ENCODE measurements at regions not wholly inside any gene's neighbourhood (a gene's known extent, or its start where the extent isn't known, plus 50 kb on each side); places are given as distances from the start of the nearest gene placed in this dataset.
A peak's percentile ranks its signal among the peaks of the same experiment; 100 is the strongest.
"Not testable (repeated sequence)": the region's sequence is repeated elsewhere in the genome, so short reads cannot be mapped to it uniquely, and the experiment has no call there.

DNA sequence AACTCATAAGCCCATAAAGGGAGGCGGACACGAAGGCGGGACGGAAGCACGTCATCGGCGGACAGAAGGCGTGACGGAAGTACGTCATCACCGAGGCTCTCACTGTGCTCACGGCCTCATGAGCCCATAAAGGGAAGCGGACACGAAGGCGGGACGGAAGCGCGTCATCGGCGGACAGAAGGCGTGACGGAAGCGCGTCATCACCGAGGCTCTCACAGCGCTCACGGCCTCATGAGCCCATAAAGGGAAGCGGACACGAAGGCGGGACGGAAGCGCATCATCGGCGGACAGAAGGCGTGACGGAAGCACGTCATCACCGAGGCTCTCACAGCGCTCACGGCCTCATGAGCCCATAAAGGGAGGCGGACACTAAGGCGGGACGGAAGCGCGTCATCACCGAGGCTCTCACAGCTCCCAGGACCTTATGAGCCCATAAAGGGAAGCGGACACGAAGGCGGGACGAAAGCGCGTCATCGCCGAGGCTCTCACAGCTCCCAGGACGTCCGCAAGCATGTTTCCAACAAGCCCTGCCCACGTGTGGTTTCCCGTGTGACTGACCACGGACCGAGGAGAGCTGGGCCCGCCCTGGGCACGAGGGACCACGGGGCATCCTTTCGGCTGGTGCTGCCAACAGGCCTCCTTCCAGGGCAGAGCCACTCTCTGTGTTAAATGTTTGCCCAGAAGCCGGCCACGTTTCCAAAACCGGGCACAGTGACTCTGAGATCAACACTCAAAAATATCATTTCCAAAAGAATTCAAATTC lies 182.7 kb upstream of the SALL3 start:
- H3K27me3 Mint-ChIP-seq: peaks cover 8% of the 10 kb centered on the region
- ATAC-seq (no peak), DNase-seq (no peak)
- no peaks in the 10 kb centered on the region for H3K9me3 ChIP-seq (ENCODE audit: control insufficient read depth, low read length, poor library complexity, severe bottlenecking)
- H3K4me3 Mint-ChIP-seq: no peak overlapping the region
- no peak overlapping the region for H3K27ac Mint-ChIP-seq
- no peaks in the 10 kb centered on the region for H3K36me3 Mint-ChIP-seq (ENCODE audit: low read depth)
- H3K4me1 Mint-ChIP-seq: no peaks in the 10 kb centered on the region

DNA sequence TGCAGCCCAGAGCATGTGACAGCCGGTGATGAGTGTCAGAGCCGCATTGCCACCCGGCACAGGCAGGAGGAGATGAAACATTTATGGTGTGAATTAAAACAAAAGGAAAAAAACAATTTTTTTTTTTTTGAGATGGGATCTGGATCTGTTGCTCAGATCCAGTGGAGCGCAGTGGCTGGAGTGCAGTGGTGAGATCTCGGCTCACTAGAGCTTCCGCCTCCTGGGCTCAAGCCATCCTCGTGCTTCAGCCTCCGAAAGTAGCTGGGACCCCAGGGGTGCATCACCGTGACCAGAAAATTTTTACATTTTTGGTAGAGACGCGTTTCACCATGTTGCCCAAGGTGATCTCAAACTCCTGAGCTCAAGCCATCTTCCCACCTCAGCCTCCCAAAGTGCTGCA lies 182.1 kb upstream of the SALL3 start:
- no peaks in the 10 kb centered on the region for H3K36me3 Mint-ChIP-seq (ENCODE audit: low read depth)
- H3K27ac Mint-ChIP-seq: no peak overlapping the region
- H3K4me1 Mint-ChIP-seq: no peaks in the 10 kb centered on the region
- H3K9me3 ChIP-seq (ENCODE audit: control insufficient read depth, low read length, poor library complexity, severe bottlenecking): no peaks in the 10 kb centered on the region
- DNase-seq: no peak
- H3K4me3 Mint-ChIP-seq: no peak overlapping the region
- H3K27me3 Mint-ChIP-seq: peaks cover 6% of the 10 kb centered on the region
- no peak for ATAC-seq

DNA sequence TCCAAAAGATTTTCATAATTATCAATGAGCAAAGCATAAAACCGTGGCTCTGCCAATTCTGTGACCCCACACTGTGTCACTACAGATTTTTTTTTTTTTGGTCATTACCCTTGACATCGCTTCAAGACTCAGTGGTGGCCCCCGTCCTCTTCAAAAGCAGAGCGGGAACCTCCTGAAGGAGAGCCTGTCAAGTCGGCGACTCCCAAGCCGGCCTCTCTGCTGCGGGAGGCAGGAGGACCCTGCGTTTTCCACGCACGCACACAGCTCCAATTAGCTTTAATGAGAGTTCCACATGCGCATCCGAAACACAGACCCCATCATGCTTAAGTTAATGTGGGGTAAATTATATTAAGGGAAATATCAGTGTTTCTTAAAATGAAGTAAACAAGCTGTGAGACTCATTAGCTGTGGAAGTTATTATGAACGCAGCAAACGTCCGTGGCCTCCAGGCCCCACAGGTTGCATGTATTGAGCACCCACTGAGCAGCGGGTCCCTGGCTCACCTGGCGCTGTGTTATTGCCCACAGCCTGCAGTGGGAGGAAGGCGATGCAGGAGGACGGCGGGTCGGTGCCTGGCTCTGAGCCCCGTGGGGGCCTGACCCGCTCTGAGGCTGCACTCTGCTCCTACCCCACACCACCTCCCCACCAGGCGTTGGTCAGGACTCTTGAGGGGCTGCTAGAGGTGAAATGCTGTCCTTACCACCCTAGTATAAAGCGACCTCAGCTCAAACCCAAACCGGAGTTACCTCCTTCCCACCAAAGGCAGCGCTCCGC lies 181.0 kb upstream of the SALL3 start:
- no peaks in the 10 kb centered on the region for H3K36me3 Mint-ChIP-seq (ENCODE audit: low read depth)
- DNase-seq (no peak), ATAC-seq (no peak)
- no peaks in the 10 kb centered on the region for H3K27me3 Mint-ChIP-seq
- no peak overlapping the region for H3K4me3 Mint-ChIP-seq
- no peaks in the 10 kb centered on the region for H3K9me3 ChIP-seq (ENCODE audit: control insufficient read depth, low read length, poor library complexity, severe bottlenecking)
- H3K27ac Mint-ChIP-seq: no peak overlapping the region
- no peaks in the 10 kb centered on the region for H3K4me1 Mint-ChIP-seq

DNA sequence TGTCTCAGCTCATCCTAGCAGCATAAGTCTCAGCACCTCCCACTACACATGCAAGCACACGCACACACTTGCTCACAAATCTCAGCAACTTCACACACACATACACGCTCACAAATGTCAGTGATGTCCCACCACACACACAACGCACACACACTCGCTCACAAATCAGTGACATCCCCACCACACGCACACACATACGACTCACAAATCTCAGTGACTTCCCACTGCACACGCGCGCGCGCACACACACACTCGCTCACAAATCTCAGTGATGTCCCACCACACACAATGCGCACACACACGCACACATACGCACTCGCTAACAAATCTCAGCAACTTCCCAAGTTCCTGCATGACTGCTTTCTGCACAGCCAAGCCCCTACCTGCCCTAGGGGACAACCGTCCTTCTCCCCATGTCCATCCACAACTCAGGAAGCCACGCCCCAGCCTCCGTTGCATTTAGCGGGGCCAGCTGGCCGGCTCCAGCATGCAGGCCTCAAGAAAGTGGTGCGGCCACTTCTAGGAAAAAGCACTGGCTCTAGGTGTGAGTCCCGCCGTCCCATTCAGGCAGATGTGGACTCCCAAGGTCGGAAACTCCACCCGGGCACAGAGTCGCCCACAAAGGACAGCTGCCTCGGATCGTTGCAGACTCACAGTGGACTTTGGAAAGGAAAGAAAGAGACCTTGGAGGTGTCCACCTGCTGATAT lies 180.1 kb upstream of the SALL3 start:
- H3K4me1 Mint-ChIP-seq: no peaks in the 10 kb centered on the region
- peak overlapping the region; percentile 2 for H3K4me3 Mint-ChIP-seq
- H3K9me3 ChIP-seq (ENCODE audit: control insufficient read depth, low read length, poor library complexity, severe bottlenecking): no peaks in the 10 kb centered on the region
- no peak for DNase-seq
- no peaks in the 10 kb centered on the region for H3K27me3 Mint-ChIP-seq
- ATAC-seq: no peak
- H3K36me3 Mint-ChIP-seq (ENCODE audit: low read depth): no peaks in the 10 kb centered on the region
- H3K27ac Mint-ChIP-seq: no peak overlapping the region

DNA sequence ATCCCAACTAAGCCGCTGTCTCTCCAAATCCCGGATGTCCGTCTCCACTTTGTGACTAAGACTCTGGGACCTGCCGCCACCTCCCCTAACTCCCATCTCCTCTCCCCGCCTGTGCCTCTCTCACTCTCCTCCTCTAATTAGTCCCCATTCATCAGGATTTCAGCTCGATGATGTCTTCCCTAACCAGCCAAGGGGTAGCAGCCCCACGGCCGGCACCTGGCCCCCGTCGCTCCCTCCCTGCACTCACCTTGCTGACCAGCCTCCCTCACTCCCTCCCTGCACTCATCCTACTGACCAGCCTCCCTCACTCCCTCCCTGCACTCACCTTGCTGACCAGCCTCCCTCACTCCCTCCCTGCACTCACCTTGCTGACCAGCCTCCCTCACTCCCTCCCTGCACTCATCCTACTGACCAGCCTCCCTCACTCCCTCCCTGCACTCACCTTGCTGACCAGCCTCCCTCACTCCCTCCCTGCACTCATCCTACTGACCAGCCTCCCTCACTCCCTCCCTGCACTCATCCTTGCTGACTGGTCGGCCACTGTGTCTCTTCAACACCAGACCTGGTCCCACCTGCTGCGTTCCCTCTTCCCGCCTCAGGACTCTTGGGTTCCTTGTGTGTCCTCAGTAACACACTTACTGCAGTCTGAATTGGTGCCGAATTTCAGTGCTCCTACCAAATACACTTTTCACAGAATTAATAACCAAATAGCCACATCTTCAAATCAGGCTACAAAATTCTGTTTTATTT lies 179.3 kb upstream of the SALL3 start:
- H3K4me3 Mint-ChIP-seq; ATAC-seq; DNase-seq; H3K9me3 ChIP-seq (ENCODE audit: control insufficient read depth, low read length, poor library complexity, severe bottlenecking); H3K36me3 Mint-ChIP-seq (ENCODE audit: low read depth); H3K27me3 Mint-ChIP-seq; H3K4me1 Mint-ChIP-seq; H3K27ac Mint-ChIP-seq: not testable (repeated sequence)

DNA sequence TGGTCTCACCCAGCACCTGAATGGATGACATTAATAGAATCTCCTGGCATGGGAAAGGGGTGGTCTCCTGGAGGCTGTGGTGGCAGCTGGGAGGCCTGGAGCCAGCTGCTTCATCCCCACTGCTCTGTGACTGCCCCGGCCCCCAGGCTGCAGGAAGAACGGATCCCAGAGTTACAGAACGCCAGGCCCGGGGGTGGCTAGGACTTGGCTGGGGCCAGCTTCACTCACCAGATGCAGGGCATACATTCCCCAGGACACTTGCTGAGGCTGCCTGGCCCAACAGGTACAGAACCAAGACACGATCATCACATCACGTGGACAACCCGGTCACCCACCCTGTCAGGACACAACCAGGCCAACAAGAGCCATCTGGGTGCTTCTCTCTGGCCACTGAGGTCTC lies 178.6 kb upstream of the SALL3 start:
- no peaks in the 10 kb centered on the region for H3K36me3 Mint-ChIP-seq (ENCODE audit: low read depth)

DNA sequence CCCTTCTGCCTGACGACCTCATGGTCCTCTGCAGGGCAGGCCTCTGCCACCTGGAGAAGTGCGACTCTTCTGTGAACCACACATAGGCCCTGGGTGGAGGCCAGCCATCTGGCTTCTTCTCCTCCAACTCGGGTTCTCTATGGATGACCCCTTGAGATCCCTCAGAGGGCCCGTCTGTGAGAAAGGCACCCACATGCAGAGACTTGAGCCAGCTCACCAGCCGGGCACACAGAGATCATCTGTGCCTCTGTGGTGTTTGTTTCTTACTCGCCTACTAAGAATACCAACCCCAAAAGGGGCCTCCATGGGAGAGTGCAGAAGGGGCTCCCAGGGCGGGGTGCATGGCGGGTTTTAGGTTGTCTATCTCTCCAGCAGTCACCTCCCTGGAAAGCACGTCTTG lies 176.5 kb upstream of the SALL3 start:
- ATAC-seq: no peak
- no peaks in the 10 kb centered on the region for H3K36me3 Mint-ChIP-seq (ENCODE audit: low read depth)
- H3K4me3 Mint-ChIP-seq: no peak overlapping the region
- no peaks in the 10 kb centered on the region for H3K4me1 Mint-ChIP-seq
- no peaks in the 10 kb centered on the region for H3K9me3 ChIP-seq (ENCODE audit: control insufficient read depth, low read length, poor library complexity, severe bottlenecking)
- H3K27ac Mint-ChIP-seq: no peak overlapping the region
- peaks cover 16% of the 10 kb centered on the region for H3K27me3 Mint-ChIP-seq
- DNase-seq: no peak

More for the DNA sequence above, 178.6 kb upstream of the SALL3 start:
- Mint-ChIP-seq H3K27me3 (peaks cover 8% of the 10 kb centered on the region), H3K27ac (no peak overlapping the region), H3K4me1 (no peaks in the 10 kb centered on the region), H3K4me3 (no peak overlapping the region)
- H3K9me3 ChIP-seq (ENCODE audit: control insufficient read depth, low read length, poor library complexity, severe bottlenecking): no peaks in the 10 kb centered on the region
- DNase-seq (no peak), ATAC-seq (no peak)

DNA sequence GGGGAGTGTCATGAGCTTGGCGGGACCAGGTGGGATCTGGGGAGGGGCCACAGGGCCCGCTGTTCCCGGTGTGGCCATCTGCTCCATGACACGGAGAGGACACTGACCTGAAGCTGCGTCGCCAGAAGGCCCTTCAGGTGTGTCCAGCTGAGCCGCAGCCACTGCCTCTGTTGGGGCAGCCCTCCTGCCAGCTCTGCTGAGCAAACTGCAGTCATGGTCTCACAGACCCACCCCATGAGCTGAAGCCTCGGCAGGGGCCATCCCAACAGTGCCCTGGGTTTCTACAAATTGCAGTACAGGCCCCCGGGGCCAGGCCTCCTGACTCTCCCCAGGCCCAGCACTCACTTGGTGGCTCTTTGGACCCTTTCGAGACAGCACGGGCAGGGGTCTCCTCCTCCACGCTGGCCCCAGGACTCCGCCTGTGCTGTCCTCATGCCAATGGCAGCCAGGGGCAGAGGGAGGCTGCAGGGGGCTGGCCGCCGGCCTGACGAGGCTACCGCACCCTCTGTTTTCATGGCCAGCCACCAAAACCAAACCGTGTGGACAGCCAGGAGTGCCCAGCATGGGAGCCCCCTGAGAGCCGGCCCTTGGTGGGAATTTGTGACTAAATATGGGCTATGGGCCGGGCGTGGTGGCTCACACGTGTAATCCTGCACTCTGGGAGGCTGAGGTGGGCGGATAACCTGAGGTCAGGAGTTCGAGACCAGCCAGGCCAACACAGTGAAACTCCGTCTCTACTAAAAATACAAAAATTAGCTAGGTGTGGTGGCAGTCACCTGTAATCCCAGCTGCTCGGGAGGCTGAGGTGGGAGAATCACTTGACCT lies 175.2 kb upstream of the SALL3 start:
- no peak for ATAC-seq
- H3K27ac Mint-ChIP-seq: no peak overlapping the region

DNA sequence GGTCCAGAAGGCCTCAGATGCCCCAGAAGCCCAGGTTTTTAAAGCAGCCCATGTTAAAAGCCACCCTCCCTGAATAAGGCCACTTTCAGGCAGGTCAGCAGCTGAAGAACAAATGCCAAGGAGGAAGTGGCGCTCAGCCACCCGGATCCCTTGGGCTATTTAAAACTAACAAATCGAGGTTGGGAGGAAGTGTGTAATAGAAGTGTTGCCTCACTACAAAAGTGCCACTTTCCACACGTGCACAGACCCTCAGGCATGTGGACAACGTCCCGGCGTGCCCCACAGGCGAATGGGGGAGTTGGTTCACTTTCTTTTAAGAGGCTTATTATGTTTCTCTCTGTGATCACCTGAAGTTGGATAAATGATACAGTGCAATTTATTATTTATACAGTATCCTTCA lies 173.8 kb upstream of the SALL3 start:
- ATAC-seq: no peak
- Mint-ChIP-seq H3K36me3 (ENCODE audit: low read depth) (no peaks in the 10 kb centered on the region), H3K4me3 (no peak overlapping the region), H3K27me3 (peaks cover 16% of the 10 kb centered on the region), H3K27ac (no peak overlapping the region), H3K4me1 (no peaks in the 10 kb centered on the region)
- no peak for DNase-seq
- no peaks in the 10 kb centered on the region for H3K9me3 ChIP-seq (ENCODE audit: control insufficient read depth, low read length, poor library complexity, severe bottlenecking)

More for the DNA sequence above, 175.2 kb upstream of the SALL3 start:
- Mint-ChIP-seq H3K36me3 (ENCODE audit: low read depth) (no peaks in the 10 kb centered on the region), H3K4me1 (no peaks in the 10 kb centered on the region), H3K27me3 (peaks cover 16% of the 10 kb centered on the region), H3K4me3 (no peak overlapping the region)
- no peak for DNase-seq
- no peaks in the 10 kb centered on the region for H3K9me3 ChIP-seq (ENCODE audit: control insufficient read depth, low read length, poor library complexity, severe bottlenecking)

DNA sequence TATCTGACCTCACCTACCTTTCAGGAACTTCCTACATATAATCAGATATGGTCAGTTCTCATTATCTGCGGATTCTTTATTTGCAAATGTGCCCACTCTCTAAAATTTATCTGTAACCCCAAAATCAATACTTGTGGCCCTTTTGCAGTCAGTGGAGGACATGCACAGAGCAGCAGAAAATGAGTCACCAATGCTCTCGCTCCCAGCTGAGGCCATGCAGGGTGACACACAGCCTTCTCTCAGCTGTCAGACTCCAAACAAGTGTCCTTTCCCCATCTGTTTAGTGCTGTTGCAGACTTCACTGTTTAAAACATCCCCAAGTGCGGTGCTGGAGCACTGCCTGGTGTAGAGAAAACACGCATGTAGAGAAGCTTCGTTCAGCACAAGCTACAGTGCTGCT lies 171.9 kb upstream of the SALL3 start:
- no peak for ATAC-seq
- Mint-ChIP-seq H3K27me3 (peaks cover 21% of the 10 kb centered on the region), H3K4me3 (no peak overlapping the region), H3K27ac (no peak overlapping the region), H3K36me3 (ENCODE audit: low read depth) (peaks cover 2% of the 10 kb centered on the region), H3K4me1 (no peaks in the 10 kb centered on the region)
- DNase-seq: no peak
- H3K9me3 ChIP-seq (ENCODE audit: control insufficient read depth, low read length, poor library complexity, severe bottlenecking): no peaks in the 10 kb centered on the region

DNA sequence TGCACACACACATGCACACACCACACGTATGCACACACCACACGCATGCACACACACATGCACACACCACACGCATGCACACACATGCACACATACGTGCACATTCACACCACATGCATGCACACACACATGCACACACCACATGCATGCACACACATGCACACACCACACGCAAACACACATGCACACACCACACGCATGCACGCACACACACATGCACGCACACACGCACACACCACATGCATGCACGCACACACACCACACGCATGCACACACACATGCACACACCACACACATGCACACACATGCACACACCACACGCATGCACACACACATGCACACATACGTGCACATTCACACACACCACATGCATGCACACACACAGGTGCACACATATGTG lies 169.8 kb upstream of the SALL3 start:
- H3K4me3 Mint-ChIP-seq: no peak overlapping the region
- H3K36me3 Mint-ChIP-seq (ENCODE audit: low read depth): peaks cover 2% of the 10 kb centered on the region
- H3K9me3 ChIP-seq (ENCODE audit: control insufficient read depth, low read length, poor library complexity, severe bottlenecking): no peaks in the 10 kb centered on the region
- ATAC-seq (no peak), DNase-seq (no peak)
- H3K27me3 Mint-ChIP-seq: peaks cover 28% of the 10 kb centered on the region
- no peak overlapping the region for H3K27ac Mint-ChIP-seq
- H3K4me1 Mint-ChIP-seq: no peaks in the 10 kb centered on the region

DNA sequence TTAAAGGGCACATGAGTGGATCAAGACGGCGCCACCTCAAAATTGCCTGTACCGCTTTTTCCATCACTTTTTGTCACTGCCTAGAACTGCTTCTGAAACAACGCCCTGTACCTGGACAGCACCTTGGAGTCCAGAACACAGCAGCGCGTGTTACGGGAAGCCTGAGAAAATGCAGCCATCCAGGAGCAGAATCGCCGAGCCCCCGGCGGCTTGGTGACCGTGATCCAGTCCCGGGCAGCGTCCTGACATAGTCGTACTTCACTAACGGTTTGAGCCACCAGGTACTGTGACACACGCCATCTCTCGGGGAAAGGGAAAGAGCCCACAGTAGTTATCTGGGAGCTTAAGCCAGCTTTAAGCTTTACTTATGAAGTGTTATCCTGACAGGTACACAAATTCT lies 168.9 kb upstream of the SALL3 start:
- no peaks in the 10 kb centered on the region for H3K4me1 Mint-ChIP-seq
- no peak overlapping the region for H3K27ac Mint-ChIP-seq
- peaks cover 29% of the 10 kb centered on the region for H3K27me3 Mint-ChIP-seq
- H3K4me3 Mint-ChIP-seq: no peak overlapping the region
- DNase-seq: no peak
- no peaks in the 10 kb centered on the region for H3K9me3 ChIP-seq (ENCODE audit: control insufficient read depth, low read length, poor library complexity, severe bottlenecking)
- ATAC-seq: no peak
- H3K36me3 Mint-ChIP-seq (ENCODE audit: low read depth): peaks cover 2% of the 10 kb centered on the region

All from T-helper 17 cell (primary cell).